ENCODE measurements at regions not wholly inside any gene's neighbourhood (a gene's known extent, or its start where the extent isn't known, plus 50 kb on each side); places are given as distances from the start of the nearest gene placed in this dataset.

- H3K27ac ChIP-seq (ENCODE audit: low read depth): no peak overlapping the region
- Mint-ChIP-seq H3K27ac (no peak overlapping the region), H3K36me3 (ENCODE audit: low read depth) (no peaks in the 10 kb centered on the region), H3K27me3 (ENCODE audit: insufficient read depth, low read depth, poor library complexity) (peaks cover 4% of the 10 kb centered on the region), H3K4me3 (no peak overlapping the region), H3K9me3 (no peaks in the 10 kb centered on the region), H3K4me1 (peaks cover 13% of the 10 kb centered on the region; the same call in 2 of the 3 replicates)
- H4K20me1 ChIP-seq (replicated peaks; ENCODE audit: insufficient read depth): no peaks in the 10 kb centered on the region
- H3K4me1 ChIP-seq (ENCODE audit: insufficient read depth): no peaks in the 10 kb centered on the region; the same call in 1 of the 2 replicates
- peaks cover 4% of the 10 kb centered on the region; the same call in 1 of the 2 replicates for H3K9me2 ChIP-seq (ENCODE audit: insufficient read depth)
- H3K36me3 ChIP-seq (ENCODE audit: insufficient read depth): no peaks in the 10 kb centered on the region
- no peak for ATAC-seq
- no peaks in the 10 kb centered on the region for H3K79me2 ChIP-seq (replicated peaks; ENCODE audit: insufficient read depth)
- no peak overlapping the region for H2AFZ ChIP-seq
- no peak for TF ChIP-seq ETS1 (IDR thresholded peaks at IDR 0.05)
- TF ChIP-seq EZH2phosphoT487 (IDR thresholded peaks at IDR 0.05; ENCODE audit: unreplicated experiment): no peak
- no peak for TF ChIP-seq NANOG (IDR thresholded peaks at IDR 0.05; ENCODE audit: borderline replicate concordance)
- TF ChIP-seq POLR2AphosphoS5 (IDR thresholded peaks at IDR 0.05; ENCODE audit: low read depth): no peak
- no peak for TF ChIP-seq STAT1 (IDR thresholded peaks at IDR 0.05; ENCODE audit: unreplicated experiment)
- no peak for TF ChIP-seq REST (IDR thresholded peaks at IDR 0.05; ENCODE audit: unreplicated experiment)
- no peak overlapping the region for H3K4me2 ChIP-seq
- DNase-seq (ENCODE audit: low spot score): no peak
- no peaks in the 10 kb centered on the region for H3K27me3 ChIP-seq (ENCODE audit: insufficient read depth)
- no peak overlapping the region for H3K4me3 ChIP-seq
- H3F3A ChIP-seq (replicated peaks; ENCODE audit: low read depth): no peaks in the 10 kb centered on the region
Observed at GRCh38 chr9:32869404-32869803, 86.1 kb downstream of the TMEM215 start.

GRCh38 chr9:32873131-32873530 is 89.8 kb downstream of the TMEM215 start:
- no peaks in the 10 kb centered on the region for H3F3A ChIP-seq (replicated peaks; ENCODE audit: low read depth)
- Mint-ChIP-seq H3K4me1 (no peaks in the 10 kb centered on the region), H3K4me3 (no peak overlapping the region), H3K9me3 (no peaks in the 10 kb centered on the region), H3K27me3 (ENCODE audit: insufficient read depth, low read depth, poor library complexity) (peaks cover 4% of the 10 kb centered on the region), H3K27ac (no peak overlapping the region), H3K36me3 (ENCODE audit: low read depth) (no peaks in the 10 kb centered on the region)
- no peaks in the 10 kb centered on the region for H3K4me1 ChIP-seq (ENCODE audit: insufficient read depth)
- no peak for TF ChIP-seq CTCF (conservative IDR thresholded peaks at IDR 0.05; ENCODE audit: low read depth in 2 of 2)
- no peak for DNase-seq (ENCODE audit: low spot score)
- no peaks in the 10 kb centered on the region for H3K27me3 ChIP-seq (ENCODE audit: insufficient read depth)
- no peak overlapping the region for H3K27ac ChIP-seq (ENCODE audit: low read depth)
- H4K20me1 ChIP-seq (replicated peaks; ENCODE audit: insufficient read depth): no peaks in the 10 kb centered on the region
- H3K9me2 ChIP-seq (ENCODE audit: insufficient read depth): peaks cover 4% of the 10 kb centered on the region; the same call in 1 of the 2 replicates
- no peak for ATAC-seq
- H3K4me2 ChIP-seq: no peak overlapping the region
- H2AFZ ChIP-seq: no peak overlapping the region
- H3K79me2 ChIP-seq (replicated peaks; ENCODE audit: insufficient read depth): no peaks in the 10 kb centered on the region
- no peaks in the 10 kb centered on the region for H3K36me3 ChIP-seq (ENCODE audit: insufficient read depth)
- H3K4me3 ChIP-seq: no peak overlapping the region

Measured in GM23338 (cell line).